GM19395 (cell line): ENCODE measurements at regions not wholly inside any gene's neighbourhood (a gene's known extent, or its start where the extent isn't known, plus 50 kb on each side); places are given as distances from the start of the nearest gene placed in this dataset.

Source experiments
- ATAC-seq: cut with Tn5 transposase; IDR thresholded peaks from one replicate; pipeline ENCODE4 v1.9.1; 2021; ENCODE audit warnings: mild to moderate bottlenecking, moderate library complexity; ENCODE audit not compliant: unreplicated experiment

- no peak for ATAC-seq
These were observed 466.2 kb downstream of the ENC1 start for GRCh38 chr5:74174366-74174765.

GRCh38 chr5:74173665-74174064 is 466.9 kb downstream of the ENC1 start:
- no peak for ATAC-seq

- no peak for ATAC-seq
These were observed 467.3 kb downstream of the ENC1 start for GRCh38 chr5:74173241-74173640.

- ATAC-seq, result no peak
These were observed 470.8 kb downstream of the ENC1 start for GRCh38 chr5:74169701-74170100.

- no peak for ATAC-seq
These were observed 472.6 kb downstream of the ENC1 start for GRCh38 chr5:74167930-74168315.

- no peak for ATAC-seq
These were observed 473.2 kb downstream of the ENC1 start for GRCh38 chr5:74167206-74167929.

- ATAC-seq, result no peak
These were observed 474.5 kb downstream of the ENC1 start for GRCh38 chr5:74166064-74166463.

- no peak for ATAC-seq
These were observed 475.7 kb downstream of the ENC1 start for GRCh38 chr5:74164725-74165235.

GRCh38 chr5:74162524-74162923 is 478.0 kb downstream of the ENC1 start:
- ATAC-seq, result no peak

- no peak for ATAC-seq
These were observed 479.4 kb downstream of the ENC1 start for GRCh38 chr5:74161170-74161569.

- no peak for ATAC-seq
These were observed 483.7 kb downstream of the ENC1 start for GRCh38 chr5:74156728-74157383.

GRCh38 chr5:74155501-74155900 is 485.0 kb downstream of the ENC1 start:
- ATAC-seq, result no peak

GRCh38 chr5:74154526-74154925 is 486.0 kb downstream of the ENC1 start:
- ATAC-seq, result no peak

GRCh38 chr5:74153255-74153790 is 487.2 kb downstream of the ENC1 start:
- ATAC-seq, result no peak

GRCh38 chr5:74152625-74153254 is 487.8 kb downstream of the ENC1 start:
- ATAC-seq, result no peak

- no peak for ATAC-seq
These were observed 488.4 kb downstream of the ENC1 start for GRCh38 chr5:74152136-74152535.

GRCh38 chr5:74149395-74149794 is 491.1 kb downstream of the ENC1 start:
- ATAC-seq, result no peak

GRCh38 chr5:74148321-74148720 is 492.2 kb downstream of the ENC1 start:
- no peak for ATAC-seq

- ATAC-seq, result no peak
These were observed 493.7 kb downstream of the ENC1 start for GRCh38 chr5:74146796-74147195.

GRCh38 chr5:74145951-74146350 is 494.6 kb downstream of the ENC1 start:
- ATAC-seq, result no peak

- ATAC-seq, result no peak
These were observed 496.7 kb downstream of the ENC1 start for GRCh38 chr5:74143721-74144330.
